ENCODE measurements at regions not wholly inside any gene's neighbourhood (a gene's known extent, or its start where the extent isn't known, plus 50 kb on each side); places are given as distances from the start of the nearest gene placed in this dataset.

- TF ChIP-seq CTCF (IDR thresholded peaks at IDR 0.05) (no peak), POLR2A (IDR thresholded peaks at IDR 0.05) (no peak)
Observed at GRCh38 chr9:97761879-97762278, 64.7 kb upstream of the XPA start.
